NCI-H1694 (cell line): ENCODE measurements at regions not wholly inside any gene's neighbourhood (a gene's known extent, or its start where the extent isn't known, plus 50 kb on each side); places are given as distances from the start of the nearest gene placed in this dataset.

Experiments used
- DNase-seq: peaks from one replicate; lab custom pipeline; 2025; lab: John Stamatoyannopoulos, UW

- DNase-seq, result no peak
Observed at GRCh38 chr6:104064876-104065275, 794.8 kb downstream of the HACE1 start.

DNA sequence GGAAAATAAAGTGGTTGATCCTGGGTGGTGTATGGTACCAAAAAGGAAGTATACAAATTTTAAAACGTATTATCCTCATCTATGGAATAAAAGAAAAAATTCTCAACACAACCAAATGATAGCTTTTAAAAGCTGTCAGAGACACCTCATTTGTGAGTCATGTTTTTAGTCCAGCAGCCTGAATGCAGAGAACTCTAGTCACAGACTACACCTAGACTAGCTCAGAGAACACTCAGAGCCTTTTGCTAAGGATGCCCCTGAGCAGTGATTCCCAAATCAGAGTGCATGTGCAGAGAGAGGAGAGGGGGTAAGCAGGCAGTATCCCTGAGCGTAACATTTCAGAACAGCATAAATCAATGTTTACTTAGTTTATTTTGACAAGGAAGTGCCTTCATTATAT is 809.3 kb downstream of the HACE1 start:
- no peak for DNase-seq

DNA sequence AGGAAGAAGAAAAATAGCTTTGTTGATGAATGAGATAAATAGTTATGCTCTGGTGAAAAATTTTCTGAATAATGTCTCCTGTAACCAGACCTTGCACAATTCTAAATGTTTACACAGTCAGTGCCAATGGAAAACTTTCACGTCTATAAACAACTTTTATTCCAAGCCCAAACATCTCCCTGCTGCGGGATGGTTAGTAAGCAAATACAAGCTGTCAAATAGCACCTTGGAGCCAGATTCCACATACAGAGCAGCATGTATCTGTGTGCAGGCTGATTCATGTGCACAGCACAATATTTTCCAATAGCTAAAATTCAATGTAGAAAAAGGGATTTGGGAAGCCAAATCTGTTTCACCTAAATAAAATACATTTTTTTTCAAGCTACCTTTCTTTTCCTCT is 813.3 kb downstream of the HACE1 start:
- DNase-seq, result peak; percentile 3

- no peak for DNase-seq
Observed at GRCh38 chr6:104031346-104031745, 828.4 kb downstream of the HACE1 start.

DNA sequence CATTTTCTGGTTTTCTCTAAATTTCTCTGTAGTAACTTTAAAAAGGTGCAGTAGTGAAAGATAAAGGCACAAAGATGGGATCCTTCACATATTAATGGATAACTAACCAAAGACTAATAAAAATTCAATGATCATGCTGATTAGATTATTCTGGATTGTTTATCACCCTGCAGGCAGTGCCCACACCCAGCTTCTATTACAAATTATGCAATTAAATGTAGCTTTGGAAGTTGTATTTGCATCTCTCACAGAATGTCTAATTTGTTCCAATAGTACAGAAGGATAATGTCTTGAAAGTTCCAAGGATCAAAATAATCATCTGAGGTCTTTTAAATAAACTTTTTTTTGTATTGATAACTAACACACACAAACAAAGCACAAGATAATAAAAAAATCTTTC is 837.6 kb downstream of the HACE1 start:
- no peak for DNase-seq

- DNase-seq, result no peak
Observed at GRCh38 chr6:104019075-104019753, 840.5 kb downstream of the HACE1 start.

DNA sequence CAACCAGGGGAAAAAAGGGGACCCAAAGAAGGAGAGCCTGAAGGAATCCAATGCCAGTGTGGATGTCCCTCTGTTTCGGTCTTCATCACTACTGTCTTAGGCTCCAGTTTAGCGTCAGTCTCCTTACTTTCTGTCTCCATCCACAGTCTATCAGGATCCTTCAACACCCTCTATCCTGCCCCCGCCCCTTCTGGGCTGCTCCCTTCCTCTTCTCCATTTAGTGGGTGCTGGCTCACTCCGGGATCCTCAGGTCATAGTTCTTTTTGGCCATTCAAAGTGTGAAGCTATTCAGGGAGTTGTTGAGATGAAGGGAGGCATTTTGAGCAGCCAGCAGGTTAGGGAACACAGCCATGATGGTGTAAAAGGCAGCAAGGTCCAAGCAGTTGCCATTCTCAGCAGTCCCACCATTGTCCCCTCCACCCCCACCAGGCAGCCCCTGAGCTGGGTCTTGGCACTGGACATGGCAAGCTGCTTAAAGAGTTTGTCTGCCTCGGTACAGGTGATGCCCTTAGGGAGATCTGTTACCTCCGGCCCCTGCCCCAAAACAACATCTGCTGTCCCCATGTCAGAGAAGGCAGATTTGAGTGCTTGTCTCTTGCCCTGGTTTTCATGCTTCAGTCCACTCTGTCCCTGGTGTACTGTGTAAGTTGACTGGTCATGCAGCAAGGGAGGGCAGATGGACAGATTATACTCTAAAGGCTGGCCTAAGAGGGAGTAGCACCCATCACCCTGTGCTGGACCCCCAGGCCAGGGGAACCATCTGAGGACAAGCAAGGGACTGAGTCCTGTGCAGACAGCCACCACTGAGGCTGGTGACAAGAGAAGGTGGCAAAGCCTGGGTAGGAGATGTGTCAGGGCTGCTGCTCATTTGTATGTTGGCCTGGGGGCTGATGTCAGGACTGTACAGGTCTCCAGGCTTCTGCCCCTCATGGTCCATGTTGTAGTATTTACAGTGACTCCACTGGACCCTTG is 842.0 kb downstream of the HACE1 start:
- no peak for DNase-seq

GRCh38 chr6:104014163-104014959 is 845.4 kb downstream of the HACE1 start:
- DNase-seq, result no peak

DNA sequence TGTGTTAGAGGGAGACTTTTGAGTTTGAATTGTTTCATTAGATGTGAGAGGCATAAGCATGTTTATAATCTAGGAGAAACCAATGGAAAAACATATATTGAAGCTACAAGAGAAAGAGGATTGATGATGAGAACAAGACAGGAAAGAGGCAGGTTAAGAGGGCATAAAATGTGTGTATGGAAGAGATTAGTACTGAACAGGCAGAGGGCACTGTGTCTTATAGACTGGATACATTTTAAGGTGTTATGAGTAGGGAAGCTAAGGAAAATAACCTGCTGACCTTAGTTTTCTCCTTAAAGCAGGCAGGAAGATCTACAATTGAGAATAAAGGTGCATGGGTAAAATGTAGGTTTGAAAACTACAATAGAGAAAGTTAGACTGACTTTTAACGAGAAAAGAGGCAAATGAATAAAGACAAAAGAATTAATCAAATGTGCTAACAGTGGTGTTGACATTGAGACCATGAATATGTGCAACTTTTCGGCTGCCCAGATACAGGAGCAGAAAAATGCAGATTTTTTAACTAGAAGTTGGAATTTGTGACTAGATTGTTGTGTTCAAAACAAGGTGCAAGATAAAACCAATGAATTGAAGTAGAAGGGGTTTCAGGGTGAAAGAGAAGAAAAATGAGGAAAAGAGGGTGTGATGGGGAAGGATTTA is 846.3 kb downstream of the HACE1 start:
- no peak for DNase-seq

- DNase-seq, result no peak
Observed at GRCh38 chr6:104010897-104011296, 848.8 kb downstream of the HACE1 start.

DNA sequence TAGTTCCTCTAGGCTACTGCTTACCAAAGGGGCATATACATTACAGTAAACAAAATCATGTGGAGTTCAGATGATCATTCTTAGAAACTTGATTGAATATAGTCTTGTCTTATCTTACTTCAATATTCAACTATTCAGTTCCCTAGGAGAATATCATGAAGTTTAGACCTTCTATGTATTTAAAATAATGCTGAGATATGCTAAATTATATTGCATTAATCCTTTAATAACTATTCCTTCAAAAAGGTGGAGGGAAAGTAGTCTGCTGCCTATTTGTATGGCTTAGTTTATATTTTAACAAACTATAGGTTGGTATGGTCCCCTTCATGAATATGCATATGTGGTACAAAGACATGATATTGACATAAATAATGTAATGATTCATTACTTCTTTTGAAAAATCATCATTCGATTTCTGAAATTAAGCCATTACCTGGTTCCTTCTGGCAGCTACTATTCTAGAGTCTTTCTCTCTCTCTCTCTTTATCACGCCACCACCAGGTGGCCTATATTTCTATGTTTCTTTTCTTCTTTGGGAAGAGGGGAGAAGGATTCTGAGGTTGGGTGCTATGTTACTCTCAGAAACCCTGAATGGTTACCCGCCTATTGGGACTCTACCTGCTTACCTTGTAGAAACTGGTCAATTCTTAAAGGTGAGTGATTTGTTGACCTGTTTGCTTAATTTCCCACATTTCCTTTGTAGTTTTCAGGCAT is 855.8 kb downstream of the HACE1 start:
- no peak for DNase-seq

DNA sequence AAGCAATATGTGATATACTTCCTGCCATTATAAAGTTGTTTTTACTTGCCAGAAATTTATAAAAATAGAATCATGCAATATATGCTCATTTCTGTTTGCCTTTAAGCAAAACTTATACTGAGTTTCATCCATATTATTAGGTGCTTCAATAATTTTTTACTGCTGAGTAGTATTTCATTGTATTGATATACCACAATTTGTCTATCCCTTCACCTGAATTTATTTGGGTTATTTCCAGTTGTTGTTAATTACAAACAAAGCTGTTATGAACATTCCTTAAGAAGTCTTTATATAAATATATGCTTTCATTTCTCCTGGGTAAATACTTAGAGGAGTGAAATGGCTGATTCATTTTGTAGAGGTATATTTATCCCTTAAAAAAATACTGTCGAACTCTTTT is 864.1 kb downstream of the HACE1 start:
- no peak for DNase-seq

DNA sequence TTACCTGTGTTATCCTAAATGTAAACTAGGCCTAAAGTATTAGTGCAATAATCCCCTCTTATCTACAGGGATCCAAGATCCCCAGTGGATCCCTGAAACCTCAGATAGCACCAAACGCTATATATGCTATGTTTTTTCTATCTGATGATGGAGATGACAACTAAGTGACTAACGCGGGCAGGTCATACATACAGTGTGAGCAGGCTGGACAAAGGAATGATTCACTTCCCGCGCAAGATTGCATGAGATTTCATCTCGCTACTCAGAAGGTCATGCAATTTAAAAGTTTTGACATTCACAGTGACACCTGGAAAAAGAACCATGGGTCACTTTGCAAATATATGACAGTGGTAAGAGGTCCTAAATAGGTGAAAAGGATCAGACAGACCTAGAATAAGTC is 875.9 kb downstream of the HACE1 start:
- DNase-seq, result no peak

DNA sequence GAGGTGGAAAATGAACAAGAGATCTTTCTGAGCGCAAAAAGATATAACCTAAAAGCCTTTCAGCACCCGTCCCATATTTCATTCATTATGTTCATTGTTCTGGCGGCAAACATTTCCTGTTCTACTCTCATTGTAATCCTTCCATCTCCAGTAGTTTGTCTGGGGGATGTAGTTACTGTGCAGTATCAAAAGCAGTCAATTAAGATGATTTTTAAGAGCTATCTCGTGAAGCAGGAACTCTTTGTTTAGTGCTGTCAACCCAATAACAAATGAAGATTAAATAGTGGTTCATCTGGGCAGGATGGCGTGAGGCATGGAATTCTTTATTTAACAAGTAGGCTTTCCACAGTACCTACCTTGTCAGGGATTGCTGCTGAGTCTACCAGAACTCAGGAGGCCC is 876.7 kb downstream of the HACE1 start:
- DNase-seq, result no peak

GRCh38 chr6:103982574-103982973 is 877.1 kb downstream of the HACE1 start:
- no peak for DNase-seq

DNA sequence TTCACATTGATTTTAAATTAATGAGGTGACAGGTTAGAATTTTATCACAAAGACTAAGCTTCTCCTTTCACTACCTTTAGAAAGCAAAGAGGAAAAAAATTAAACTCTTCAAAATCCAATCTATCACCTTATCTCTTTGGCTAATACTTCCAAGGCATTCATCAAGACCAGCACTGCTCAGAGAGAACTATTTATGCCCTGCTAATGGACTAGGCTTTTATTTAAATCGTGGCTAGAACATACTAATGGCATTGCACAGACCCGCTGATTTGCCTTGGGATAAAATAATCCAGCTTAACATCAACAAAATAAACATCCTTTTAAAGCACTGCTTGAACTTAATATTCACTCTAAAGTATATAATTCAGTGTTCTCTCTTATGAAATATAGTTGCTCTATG is 880.4 kb downstream of the HACE1 start:
- DNase-seq, result no peak

DNA sequence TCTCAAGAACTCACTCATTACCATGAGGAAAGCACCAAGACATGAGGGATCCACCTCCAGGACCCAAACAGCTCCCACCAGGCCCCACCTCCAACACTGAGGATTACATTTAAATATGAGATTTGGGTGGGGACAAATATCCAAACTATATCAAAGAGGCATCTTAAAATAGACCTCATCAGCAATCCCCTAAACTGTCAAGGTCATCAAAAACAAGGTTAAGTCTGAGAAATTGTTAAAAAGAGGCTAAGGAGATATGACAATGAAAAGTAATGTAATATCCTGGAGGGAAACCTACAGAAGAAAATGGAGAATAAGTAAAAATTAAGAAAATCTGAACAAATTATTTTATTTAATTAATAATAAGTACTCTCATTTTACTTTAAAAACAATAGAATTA is 922.3 kb downstream of the HACE1 start:
- DNase-seq, result no peak

DNA sequence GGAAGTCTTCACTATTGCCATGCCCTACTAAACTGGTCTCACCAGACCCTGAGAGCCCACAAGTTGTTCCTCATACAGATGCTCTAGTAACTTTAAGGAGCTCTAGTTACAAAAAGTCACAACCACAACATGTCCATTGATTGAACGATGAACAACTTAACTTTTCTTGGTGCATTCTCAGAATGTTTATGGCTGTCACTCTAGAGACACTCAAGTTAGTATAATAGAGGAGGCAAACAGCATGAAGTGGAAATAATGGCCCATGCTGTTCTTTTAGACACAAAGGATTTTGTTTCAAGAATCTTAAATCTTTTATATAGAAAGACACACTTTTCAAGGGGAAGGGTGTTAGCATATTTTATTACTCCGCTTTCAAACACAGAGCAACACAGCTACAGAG is 934.4 kb downstream of the HACE1 start:
- DNase-seq, result no peak

DNA sequence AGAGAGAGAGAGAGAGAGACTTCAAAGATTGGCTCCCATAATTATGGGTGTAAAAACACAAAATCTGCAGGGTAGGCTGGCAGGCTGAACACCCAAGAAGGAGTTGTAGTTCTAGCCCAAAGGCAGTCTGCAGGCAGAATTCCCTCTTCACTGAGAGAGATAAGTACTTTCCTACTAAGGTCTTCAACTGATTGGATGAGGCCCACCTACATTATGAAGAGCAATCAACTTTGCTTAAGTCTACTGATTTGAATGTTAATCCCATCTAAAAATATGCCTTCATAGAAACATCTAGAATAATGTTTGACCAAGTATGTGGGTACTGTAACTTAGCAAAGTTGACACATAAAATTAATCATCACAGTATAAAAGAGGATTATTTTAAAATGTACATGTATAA is 949.7 kb downstream of the HACE1 start:
- DNase-seq, result no peak

DNA sequence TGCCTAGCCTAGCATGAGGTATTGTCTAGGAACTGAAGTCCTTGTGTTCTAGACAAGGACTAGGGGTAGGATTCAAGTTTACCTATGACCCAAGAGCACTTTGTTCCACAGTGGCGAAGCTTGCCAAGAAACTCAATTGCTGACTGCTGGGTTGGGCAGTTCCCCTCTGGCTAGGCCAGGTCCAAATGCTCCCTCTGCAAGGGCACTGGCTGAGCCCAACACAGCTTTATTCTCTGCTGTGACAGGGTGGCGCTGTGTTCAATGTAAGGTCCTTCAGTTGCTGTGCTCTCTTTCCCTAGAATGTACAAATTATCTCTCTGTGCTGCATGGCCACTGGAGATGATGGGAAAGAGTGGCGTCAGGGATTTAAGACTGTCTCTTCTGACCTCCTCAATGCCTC is 950.8 kb downstream of the HACE1 start:
- DNase-seq, result no peak

GRCh38 chr6:103895136-103895535 is 964.6 kb downstream of the HACE1 start:
- DNase-seq, result no peak
